GM18517 (cell line): ENCODE measurements at regions not wholly inside any gene's neighbourhood (a gene's known extent, or its start where the extent isn't known, plus 50 kb on each side); places are given as distances from the start of the nearest gene placed in this dataset.

Experiments
- ATAC-seq: cut with Tn5 transposase; IDR thresholded peaks from one replicate; pipeline ENCODE4 v1.9.1; 2021; ENCODE audit warnings: mild to moderate bottlenecking, moderate library complexity; ENCODE audit not compliant: unreplicated experiment

- no peak for ATAC-seq
Measured at GRCh38 chr20:43863821-43864544, 50.7 kb upstream of the TOX2 start.

GRCh38 chr20:43863330-43863729 lies 51.3 kb upstream of the TOX2 start:
- no peak for ATAC-seq

- ATAC-seq = no peak
Measured at GRCh38 chr20:43862438-43862837, 52.2 kb upstream of the TOX2 start.

GRCh38 chr20:43859994-43860393 lies 54.7 kb upstream of the TOX2 start:
- no peak for ATAC-seq

- no peak for ATAC-seq
Measured at GRCh38 chr20:43857932-43858331, 56.7 kb upstream of the TOX2 start.

- no peak for ATAC-seq
Measured at GRCh38 chr20:43857127-43857526, 57.5 kb upstream of the TOX2 start.

GRCh38 chr20:43855803-43856202 lies 58.8 kb upstream of the TOX2 start:
- ATAC-seq = no peak

GRCh38 chr20:43853918-43854317 lies 60.7 kb upstream of the TOX2 start:
- ATAC-seq = no peak

GRCh38 chr20:43853174-43853803 lies 61.4 kb upstream of the TOX2 start:
- ATAC-seq = no peak

- no peak for ATAC-seq
Measured at GRCh38 chr20:43849496-43850186, 65.0 kb upstream of the TOX2 start.

- no peak for ATAC-seq
Measured at GRCh38 chr20:43846516-43846905, 68.1 kb upstream of the TOX2 start.

GRCh38 chr20:43844778-43845614 lies 69.7 kb upstream of the TOX2 start:
- ATAC-seq = no peak

- no peak for ATAC-seq
Measured at GRCh38 chr20:43843965-43844660, 70.5 kb upstream of the TOX2 start.

GRCh38 chr20:43843096-43843964 lies 71.3 kb upstream of the TOX2 start:
- ATAC-seq = no peak

GRCh38 chr20:43842126-43843020 lies 72.3 kb upstream of the TOX2 start:
- no peak for ATAC-seq

GRCh38 chr20:43840382-43841070 lies 74.1 kb upstream of the TOX2 start:
- ATAC-seq = no peak

GRCh38 chr20:43839793-43840199 lies 74.9 kb upstream of the TOX2 start:
- no peak for ATAC-seq

- no peak for ATAC-seq
Measured at GRCh38 chr20:43838703-43839060, 76.0 kb upstream of the TOX2 start.
